Mucosa of descending colon (tissue), 3 donors: ENCODE measurements at regions not wholly inside any gene's neighbourhood (a gene's known extent, or its start where the extent isn't known, plus 50 kb on each side); places are given as distances from the start of the nearest gene placed in this dataset.

Experiments
- ATAC-seq: fragments of 200-7000 bp; cut with Tn5 transposase; one replicate; pipeline ENCODE4 v1.9.1; 2020; ENCODE audit warnings: mild to moderate bottlenecking, moderate library complexity
- DNase-seq, 3 donors: peaks; one replicate each; pipeline ENCODE4 v3.0.0-alpha.2; 2020
- H3K36me3 ChIP-seq: fragments of 200-600 bp; one replicate; pipeline ENCODE4 v1.8.0; 2021; ENCODE audit warnings: low read depth, mild to moderate bottlenecking
- H3K4me1 ChIP-seq: fragments of 200-600 bp; one replicate; pipeline ENCODE4 v1.8.0; 2021; ENCODE audit warnings: low read depth, mild to moderate bottlenecking
- H3K4me3 ChIP-seq: fragments of 200-600 bp; one replicate; pipeline ENCODE4 v1.8.0; 2021; ENCODE audit warnings: mild to moderate bottlenecking
- H3K9me3 ChIP-seq: fragments of 200-600 bp; one replicate; pipeline ENCODE4 v1.8.0; 2021; ENCODE audit warnings: mild to moderate bottlenecking
- intact Hi-C, 2 donors: fragments of 100-400 bp; cut with DNase I in 1 of 2; cut with micrococcal nuclease in 1 of 2; formaldehyde crosslinking; loops; one replicate each; pipeline versions ENCODE4 v1.11.0 to v1.11.1; 2022; cut with DNase I, micrococcal nuclease
- TF ChIP-seq, protein P1 (sequence below): fragments of 200-600 bp; IDR thresholded peaks from one replicate; pipeline ENCODE4 v1.8.0; 2022; ENCODE audit warnings: antibody characterized with exemption, mild to moderate bottlenecking
- donor health status: DM: no; HTN: no; CAD: no; lungs with moderate emphysema.
- donor health status: DM: no; HTN: no; CAD: no.
- donor health status: DM: no; HTN: yes; CAD: no.

DNA sequence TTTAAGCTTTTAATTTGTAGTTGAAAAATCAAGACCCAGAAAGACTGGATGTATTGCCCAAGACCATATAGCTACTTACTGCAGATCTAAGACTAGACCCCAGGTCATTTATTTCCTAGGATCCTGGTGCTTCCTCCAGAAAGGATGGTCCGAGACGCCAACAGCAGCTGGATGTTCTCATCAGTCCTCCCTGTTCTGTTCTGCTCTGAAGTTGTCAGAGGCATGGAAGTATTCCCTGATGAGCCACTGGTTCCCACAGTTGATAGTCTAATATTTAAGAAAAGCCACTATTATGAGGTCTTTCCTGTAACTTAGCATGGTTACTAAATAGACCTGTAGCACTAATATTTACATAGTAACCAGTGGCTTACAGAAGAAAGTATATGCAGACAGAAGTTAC lies 393.5 kb downstream of the MTX2 start:
- Histone ChIP-seq H3K4me1 (no peaks in the 10 kb centered on the region), H3K36me3 (no peaks in the 10 kb centered on the region), H3K4me3 (no peak overlapping the region), H3K9me3 (no peaks in the 10 kb centered on the region)
- intact Hi-C loops = no loop called here
- ATAC-seq (no peak), DNase-seq (no peak)
- TF ChIP-seq, protein P1, sequence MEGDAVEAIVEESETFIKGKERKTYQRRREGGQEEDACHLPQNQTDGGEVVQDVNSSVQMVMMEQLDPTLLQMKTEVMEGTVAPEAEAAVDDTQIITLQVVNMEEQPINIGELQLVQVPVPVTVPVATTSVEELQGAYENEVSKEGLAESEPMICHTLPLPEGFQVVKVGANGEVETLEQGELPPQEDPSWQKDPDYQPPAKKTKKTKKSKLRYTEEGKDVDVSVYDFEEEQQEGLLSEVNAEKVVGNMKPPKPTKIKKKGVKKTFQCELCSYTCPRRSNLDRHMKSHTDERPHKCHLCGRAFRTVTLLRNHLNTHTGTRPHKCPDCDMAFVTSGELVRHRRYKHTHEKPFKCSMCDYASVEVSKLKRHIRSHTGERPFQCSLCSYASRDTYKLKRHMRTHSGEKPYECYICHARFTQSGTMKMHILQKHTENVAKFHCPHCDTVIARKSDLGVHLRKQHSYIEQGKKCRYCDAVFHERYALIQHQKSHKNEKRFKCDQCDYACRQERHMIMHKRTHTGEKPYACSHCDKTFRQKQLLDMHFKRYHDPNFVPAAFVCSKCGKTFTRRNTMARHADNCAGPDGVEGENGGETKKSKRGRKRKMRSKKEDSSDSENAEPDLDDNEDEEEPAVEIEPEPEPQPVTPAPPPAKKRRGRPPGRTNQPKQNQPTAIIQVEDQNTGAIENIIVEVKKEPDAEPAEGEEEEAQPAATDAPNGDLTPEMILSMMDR = no peak

DNA sequence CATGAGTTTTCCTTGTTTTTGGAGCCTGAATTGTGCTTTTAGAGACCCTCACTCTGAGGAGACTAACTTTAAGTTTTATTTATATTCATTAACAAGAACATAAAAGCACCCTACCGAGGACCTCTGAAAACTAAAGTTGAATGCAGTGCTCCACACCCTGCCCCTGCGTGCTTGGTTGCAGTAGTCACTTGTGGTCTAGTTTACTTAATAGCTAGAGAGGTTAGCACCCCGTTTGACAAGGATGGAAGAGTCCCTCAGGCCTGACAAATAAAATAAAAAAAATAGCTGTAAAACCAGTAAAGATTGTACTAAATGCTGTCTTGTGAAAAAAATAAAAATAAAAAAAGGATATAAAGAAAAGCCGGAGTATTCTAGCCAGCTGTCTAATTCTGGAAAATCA lies 395.2 kb downstream of the MTX2 start:
- Histone ChIP-seq H3K36me3 (no peaks in the 10 kb centered on the region), H3K9me3 (no peaks in the 10 kb centered on the region), H3K4me1 (no peaks in the 10 kb centered on the region), H3K4me3 (no peak overlapping the region)
- no peak for ATAC-seq
- intact Hi-C loops = no loop called here
- no peak for DNase-seq
- TF ChIP-seq, protein P1 = no peak

DNA sequence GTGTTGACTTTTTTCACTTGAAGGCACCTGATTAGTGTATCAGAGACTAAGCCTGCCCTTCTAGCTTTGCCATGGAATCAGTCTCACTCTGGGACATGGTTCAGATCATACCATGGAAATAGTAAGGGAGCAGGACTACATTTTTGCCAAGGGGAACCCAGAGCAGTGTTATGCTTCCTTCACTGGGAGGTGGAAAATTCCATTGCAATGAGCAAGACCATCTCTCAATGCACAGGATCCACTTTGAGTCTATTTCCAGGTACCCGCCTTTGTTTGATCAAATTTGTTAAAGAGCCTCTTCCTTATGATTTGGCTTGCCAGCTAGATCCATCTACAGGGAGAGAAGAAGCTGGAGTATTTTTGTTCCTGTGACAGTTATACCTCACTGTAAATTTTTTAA lies 395.8 kb downstream of the MTX2 start:
- no peak for ATAC-seq
- intact Hi-C loops = no loop called here
- Histone ChIP-seq H3K9me3 (no peaks in the 10 kb centered on the region), H3K4me3 (no peak overlapping the region), H3K36me3 (no peaks in the 10 kb centered on the region), H3K4me1 (no peaks in the 10 kb centered on the region)
- TF ChIP-seq, protein P1 = no peak
- DNase-seq = no peak

DNA sequence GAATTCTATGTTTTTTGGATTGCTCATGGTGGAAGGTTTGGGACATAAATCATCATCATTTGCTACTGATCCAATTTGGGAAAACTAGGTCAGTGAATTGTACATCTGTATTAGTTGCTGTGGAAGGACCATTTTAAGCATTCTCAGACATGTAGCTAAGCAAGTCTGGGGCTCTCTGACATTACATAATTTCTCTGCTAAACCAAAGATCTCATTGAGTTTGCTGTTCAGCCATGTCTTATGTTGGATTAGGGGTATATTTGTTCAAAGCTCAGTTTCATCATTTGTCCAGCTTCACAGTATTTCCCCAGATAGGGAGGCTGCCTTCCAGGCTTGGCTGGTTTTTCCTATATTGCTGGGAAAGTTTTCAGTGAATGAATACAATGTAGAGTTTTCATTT lies 399.7 kb downstream of the MTX2 start:
- intact Hi-C loops = no loop called here
- Histone ChIP-seq H3K9me3 (no peaks in the 10 kb centered on the region), H3K4me1 (no peaks in the 10 kb centered on the region), H3K36me3 (no peaks in the 10 kb centered on the region), H3K4me3 (no peak overlapping the region)
- no peak for ATAC-seq
- DNase-seq = no peak
- TF ChIP-seq, protein P1 = no peak

DNA sequence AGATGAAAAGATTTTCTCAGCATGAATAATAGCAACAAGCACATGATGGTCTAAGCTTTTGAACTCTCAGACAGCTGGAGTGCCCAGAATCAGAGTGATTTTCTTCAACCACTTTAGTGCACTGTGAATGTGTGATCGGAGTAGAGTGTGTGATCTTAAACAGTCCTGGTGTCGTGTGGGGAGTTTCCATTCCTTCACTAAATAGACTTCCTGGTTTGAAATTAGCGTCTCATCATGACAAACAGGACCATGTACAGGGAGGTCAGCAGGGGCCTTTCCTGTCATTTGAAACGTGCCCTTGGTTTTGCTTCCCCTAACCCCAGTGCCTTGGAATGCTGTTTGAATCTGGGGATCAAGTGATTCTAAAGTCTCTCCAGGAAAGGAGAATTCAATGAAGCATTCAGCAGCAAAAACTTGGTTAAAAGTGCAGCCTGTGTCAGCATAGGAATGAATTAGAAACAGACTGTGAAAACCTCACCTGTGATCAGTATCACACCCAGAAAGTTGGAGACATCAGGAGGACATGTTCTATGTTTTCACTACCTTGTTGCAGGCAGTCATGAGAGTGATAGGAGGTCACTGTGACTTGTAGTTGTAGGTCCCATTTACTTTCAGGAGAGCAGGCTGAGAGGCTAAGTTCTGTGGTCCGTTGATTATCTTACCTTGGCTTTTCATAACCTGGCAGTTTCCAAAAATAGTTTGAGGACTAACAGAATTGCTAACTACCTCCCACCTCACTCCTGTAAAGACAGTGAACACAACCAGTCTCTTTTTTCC lies 400.3 kb downstream of the MTX2 start:
- intact Hi-C loops = no loop called here

More for the DNA sequence above, 400.3 kb downstream of the MTX2 start:
- H3K9me3 ChIP-seq = no peaks in the 10 kb centered on the region
- no peaks in the 10 kb centered on the region for H3K4me1 ChIP-seq
- H3K4me3 ChIP-seq = no peak overlapping the region
- H3K36me3 ChIP-seq = no peaks in the 10 kb centered on the region
- ATAC-seq = no peak
- TF ChIP-seq, protein P1 = no peak
- DNase-seq = no peak
